ENCODE measurements at regions not wholly inside any gene's neighbourhood (a gene's known extent, or its start where the extent isn't known, plus 50 kb on each side); places are given as distances from the start of the nearest gene placed in this dataset.

GRCh38 chr2:182634386-182634785 lies 81.7 kb upstream of the DNAJC10 start:
- TF ChIP-seq CTCF (IDR thresholded peaks at IDR 0.05; ENCODE audit: insufficient read depth, low read length): no peak
- H3K4me3 ChIP-seq (ENCODE audit: low read depth, low read length): no peak overlapping the region
- no peak for DNase-seq (ENCODE audit: low read depth)

- H3K4me3 ChIP-seq (ENCODE audit: low read depth, low read length): no peak overlapping the region
- no peak for TF ChIP-seq CTCF (IDR thresholded peaks at IDR 0.05; ENCODE audit: insufficient read depth, low read length)
- DNase-seq (ENCODE audit: low read depth): no peak
These were observed 79.4 kb upstream of the DNAJC10 start for GRCh38 chr2:182636699-182637098.

- no peak for DNase-seq (ENCODE audit: low read depth)
- no peak for TF ChIP-seq CTCF (IDR thresholded peaks at IDR 0.05; ENCODE audit: insufficient read depth, low read length)
- no peak overlapping the region for H3K4me3 ChIP-seq (ENCODE audit: low read depth, low read length)
These were observed 77.4 kb upstream of the DNAJC10 start for GRCh38 chr2:182638667-182639066.

- TF ChIP-seq CTCF (IDR thresholded peaks at IDR 0.05; ENCODE audit: insufficient read depth, low read length): no peak
These were observed 76.1 kb upstream of the DNAJC10 start for GRCh38 chr2:182639971-182640370.

GRCh38 chr2:182642328-182642727 lies 73.7 kb upstream of the DNAJC10 start:
- DNase-seq (ENCODE audit: low read depth): peak; percentile 47
- no peak for TF ChIP-seq CTCF (IDR thresholded peaks at IDR 0.05; ENCODE audit: insufficient read depth, low read length)
- no peak overlapping the region for H3K4me3 ChIP-seq (ENCODE audit: low read depth, low read length)

More at GRCh38 chr2:182639971-182640370, 76.1 kb upstream of the DNAJC10 start:
- DNase-seq (ENCODE audit: low read depth): no peak
- no peak overlapping the region for H3K4me3 ChIP-seq (ENCODE audit: low read depth, low read length)

- TF ChIP-seq CTCF (IDR thresholded peaks at IDR 0.05; ENCODE audit: insufficient read depth, low read length): no peak
- no peak overlapping the region for H3K4me3 ChIP-seq (ENCODE audit: low read depth, low read length)
- DNase-seq (ENCODE audit: low read depth): no peak
These were observed 69.1 kb upstream of the DNAJC10 start for GRCh38 chr2:182646763-182647498.

GRCh38 chr2:182647499-182647787 lies 68.6 kb upstream of the DNAJC10 start:
- TF ChIP-seq CTCF (IDR thresholded peaks at IDR 0.05; ENCODE audit: insufficient read depth, low read length): no peak
- no peak overlapping the region for H3K4me3 ChIP-seq (ENCODE audit: low read depth, low read length)
- DNase-seq (ENCODE audit: low read depth): no peak
